ENCODE measurements at regions not wholly inside any gene's neighbourhood (a gene's known extent, or its start where the extent isn't known, plus 50 kb on each side); places are given as distances from the start of the nearest gene placed in this dataset.
A peak's percentile ranks its signal among the peaks of the same experiment; 100 is the strongest.
"Not testable (repeated sequence)": the region's sequence is repeated elsewhere in the genome, so short reads cannot be mapped to it uniquely, and the experiment has no call there.

DNA sequence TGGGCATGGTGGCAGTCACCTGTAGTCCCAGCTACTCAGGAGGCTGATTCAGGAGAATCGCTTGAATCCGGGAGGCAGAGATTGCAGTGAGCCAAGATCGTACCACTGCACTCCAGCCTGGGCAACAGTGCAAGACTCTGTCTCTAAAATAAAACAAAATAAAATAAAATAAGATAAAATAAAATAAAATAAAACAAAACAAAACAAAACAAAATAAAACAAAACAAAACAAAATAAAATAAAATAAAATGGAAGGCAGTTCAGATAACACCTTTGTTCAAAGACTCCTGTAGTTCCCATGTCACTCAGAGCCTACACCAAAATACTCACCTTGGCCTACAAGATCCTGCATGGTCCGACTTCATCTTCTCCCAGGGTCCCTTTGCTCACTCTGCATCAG, 61.3 kb downstream of the SYF2 start:
- DNase-seq; H3K4me1 Mint-ChIP-seq (ENCODE audit: low read depth); H3K27me3 Mint-ChIP-seq (ENCODE audit: low read depth); H3K9me3 Mint-ChIP-seq; H3K4me3 Mint-ChIP-seq; ATAC-seq (replicated peaks in 1 of 2); H3K27ac Mint-ChIP-seq; H3K36me3 Mint-ChIP-seq (ENCODE audit: insufficient read depth in 2 of 2): not testable (repeated sequence)

DNA sequence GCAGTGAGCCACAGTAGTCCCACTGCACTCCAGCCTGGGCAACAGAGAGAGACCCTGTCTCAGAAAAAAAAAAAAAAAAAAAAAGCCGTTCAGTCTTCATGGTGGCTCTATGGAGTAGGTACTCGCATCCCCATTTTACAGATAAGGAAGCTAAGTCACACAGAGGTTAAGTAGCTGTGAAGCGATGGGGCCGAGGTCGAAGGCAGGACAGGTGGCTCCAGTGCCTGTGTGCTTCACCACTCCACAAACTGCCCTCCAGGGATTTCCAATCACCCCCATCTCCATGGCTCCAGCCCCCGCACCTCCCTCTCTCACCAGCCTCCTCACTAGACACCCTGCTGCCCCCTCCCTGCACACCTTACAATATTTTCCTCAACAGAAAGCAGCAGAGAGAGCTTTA, 61.9 kb downstream of the SYF2 start:
- DNase-seq, result no peak
- H3K27ac Mint-ChIP-seq, result no peak overlapping the region
- no peak overlapping the region for H3K4me3 Mint-ChIP-seq

DNA sequence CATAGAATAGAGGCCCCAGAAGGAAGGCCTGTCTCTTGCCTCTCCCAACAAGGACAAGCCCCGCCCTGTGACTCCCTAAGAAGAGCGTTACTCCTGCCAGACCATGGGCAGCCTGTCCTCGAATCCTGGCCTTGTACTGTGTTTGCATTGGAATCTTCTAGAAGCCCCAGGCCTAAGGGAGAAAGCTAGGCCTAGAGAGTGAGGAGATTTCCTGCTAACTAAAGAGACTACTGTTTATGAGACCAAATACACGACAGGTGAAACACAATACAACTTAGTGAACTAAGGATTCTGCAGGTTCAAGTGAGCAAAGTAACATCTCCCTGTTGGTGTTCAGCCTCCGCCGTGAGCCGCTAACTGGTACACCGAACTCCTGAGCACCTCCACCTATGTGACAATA, 62.7 kb downstream of the SYF2 start:
- DNase-seq, result no peak
- H3K27ac Mint-ChIP-seq, result no peak overlapping the region
- peaks cover 2 to 4% of the 10 kb centered on the region in 2 donors for H3K9me3 Mint-ChIP-seq
- no peaks in the 10 kb centered on the region for H3K4me1 Mint-ChIP-seq (ENCODE audit: low read depth)
- H3K27me3 Mint-ChIP-seq (ENCODE audit: low read depth), result no peaks in the 10 kb centered on the region
- no peaks in the 10 kb centered on the region for H3K36me3 Mint-ChIP-seq (ENCODE audit: insufficient read depth in 2 of 2)
- H3K4me3 Mint-ChIP-seq, result no peak overlapping the region
- ATAC-seq (replicated peaks in 1 of 2), result no peak

More for the DNA sequence above, 61.9 kb downstream of the SYF2 start:
- Mint-ChIP-seq H3K36me3 (ENCODE audit: insufficient read depth in 2 of 2) (no peaks in the 10 kb centered on the region), H3K9me3 (peaks cover 2 to 4% of the 10 kb centered on the region in 2 donors), H3K27me3 (ENCODE audit: low read depth) (no peaks in the 10 kb centered on the region), H3K4me1 (ENCODE audit: low read depth) (no peaks in the 10 kb centered on the region)
- no peak for ATAC-seq (replicated peaks in 1 of 2)

DNA sequence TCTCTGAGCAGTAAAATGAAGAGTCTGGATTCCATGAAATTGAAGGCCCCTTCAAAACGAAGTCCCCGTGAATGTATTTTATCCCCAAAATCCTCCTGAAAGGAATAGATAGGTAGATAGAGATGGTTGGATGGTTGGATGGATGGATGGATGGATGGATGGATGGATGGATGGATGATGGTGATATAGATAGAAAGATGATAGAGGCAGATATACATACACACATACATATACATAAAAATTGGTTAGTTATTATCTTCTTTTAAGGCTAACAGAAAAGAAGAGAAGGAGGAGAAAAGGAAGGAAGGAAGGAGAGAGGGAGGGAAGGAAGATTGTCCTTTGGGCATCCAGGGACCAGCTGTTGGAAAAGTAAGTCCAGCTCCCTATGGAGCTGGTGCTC, 63.1 kb downstream of the SYF2 start:
- ATAC-seq (replicated peaks in 1 of 2) (no peak), DNase-seq (no peak)
- Mint-ChIP-seq H3K27me3 (ENCODE audit: low read depth) (no peaks in the 10 kb centered on the region), H3K36me3 (ENCODE audit: insufficient read depth in 2 of 2) (no peaks in the 10 kb centered on the region), H3K27ac (no peak overlapping the region), H3K4me1 (ENCODE audit: low read depth) (no peaks in the 10 kb centered on the region), H3K4me3 (no peak overlapping the region), H3K9me3 (peaks cover 2 to 4% of the 10 kb centered on the region in 2 donors)

DNA sequence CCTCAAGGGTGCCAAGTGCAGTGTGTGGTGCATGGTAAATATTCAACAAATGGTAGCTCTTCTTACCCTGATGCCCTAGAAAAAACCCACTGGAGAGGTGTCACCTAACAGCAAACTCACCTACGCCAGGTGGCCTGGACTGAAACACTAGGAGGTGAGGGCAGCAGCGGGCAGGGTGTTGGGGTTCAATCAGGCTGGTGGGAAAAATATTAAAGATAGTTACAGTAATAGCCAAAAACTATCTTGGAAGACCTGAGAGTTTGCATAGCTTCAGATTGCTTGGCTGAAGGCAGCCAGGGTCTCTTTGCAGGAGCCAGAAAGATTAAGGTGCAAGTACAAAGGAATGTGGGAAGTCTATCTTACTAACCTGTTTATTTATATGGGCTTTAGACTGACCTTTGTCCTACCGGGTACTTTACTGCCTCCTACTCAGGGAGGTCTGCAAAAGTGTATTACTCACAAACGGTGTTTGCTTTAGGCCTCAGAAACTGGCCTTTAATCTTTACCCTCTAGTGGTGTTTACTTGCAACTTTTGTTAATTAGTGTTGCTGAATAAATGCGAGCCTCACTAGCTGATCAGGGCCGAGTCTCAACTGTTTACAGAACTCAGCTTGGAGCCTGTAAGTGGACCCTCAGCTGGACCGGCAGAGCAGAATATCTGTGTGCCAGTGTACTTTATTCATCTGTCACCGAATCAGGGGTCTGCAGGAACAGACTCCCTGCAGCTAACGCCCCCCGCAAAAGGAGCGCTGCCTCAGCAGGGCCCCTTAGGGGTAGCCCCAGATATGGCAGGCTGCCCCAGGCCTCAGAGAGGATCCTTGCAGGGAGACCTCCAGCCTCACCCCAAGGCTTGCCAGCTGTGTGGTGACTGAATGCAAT, 63.9 kb downstream of the SYF2 start:
- Mint-ChIP-seq H3K9me3 (peaks cover 2 to 4% of the 10 kb centered on the region in 2 donors), H3K27me3 (ENCODE audit: low read depth) (no peaks in the 10 kb centered on the region), H3K4me3 (no peak overlapping the region), H3K36me3 (ENCODE audit: insufficient read depth in 2 of 2) (no peaks in the 10 kb centered on the region), H3K27ac (no peak overlapping the region), H3K4me1 (ENCODE audit: low read depth) (no peaks in the 10 kb centered on the region)
- DNase-seq (no peak), ATAC-seq (replicated peaks in 1 of 2) (no peak)

DNA sequence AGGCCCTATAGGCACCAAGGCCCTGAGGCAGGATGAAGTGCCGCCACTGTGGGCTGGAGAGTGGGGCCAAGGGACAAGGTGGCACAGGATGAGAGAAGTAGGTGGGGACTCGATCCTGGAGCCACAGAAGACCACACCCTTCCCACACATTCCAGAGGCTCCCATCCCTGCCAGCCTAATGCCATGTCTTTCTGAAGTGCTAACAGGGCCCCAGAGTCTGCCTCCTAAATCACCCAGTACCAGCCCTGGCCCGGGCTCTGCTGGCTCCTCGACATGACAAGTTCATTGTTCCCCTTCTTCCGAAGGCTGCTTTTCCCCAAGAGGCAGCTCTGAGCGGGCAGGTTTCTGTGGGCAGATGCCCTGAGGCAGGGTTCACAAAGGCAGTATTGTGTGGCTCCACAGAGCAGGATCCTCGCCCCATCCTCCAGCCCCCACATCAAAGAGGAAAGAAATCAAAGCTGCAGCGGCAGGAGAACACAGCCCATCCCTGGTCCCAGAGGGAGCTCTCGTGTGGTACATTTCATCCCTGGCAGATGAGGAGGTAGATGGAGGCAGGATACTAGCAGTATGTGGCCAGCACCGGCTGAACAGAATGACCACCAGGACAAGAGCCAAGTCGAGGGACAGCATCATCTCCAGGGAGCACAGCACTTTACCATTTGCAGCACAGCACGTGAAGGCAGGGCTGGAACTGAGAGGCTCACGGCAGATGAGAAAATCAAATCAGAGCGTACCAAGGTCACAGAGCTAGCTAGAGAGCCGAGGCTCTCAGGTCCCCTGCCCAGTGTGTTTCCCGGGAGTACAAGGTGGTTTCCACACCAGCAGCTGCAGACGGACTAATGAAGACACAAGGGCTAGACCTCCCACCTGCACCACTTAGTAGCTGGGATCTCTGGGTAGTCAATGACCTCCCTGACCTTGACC, 64.8 kb downstream of the SYF2 start:
- no peak for DNase-seq
- H3K4me1 Mint-ChIP-seq (ENCODE audit: low read depth), result no peaks in the 10 kb centered on the region
- no peaks in the 10 kb centered on the region for H3K27me3 Mint-ChIP-seq (ENCODE audit: low read depth)
- H3K27ac Mint-ChIP-seq, result no peak overlapping the region
- no peaks in the 10 kb centered on the region for H3K36me3 Mint-ChIP-seq (ENCODE audit: insufficient read depth in 2 of 2)
- no peak for ATAC-seq (replicated peaks in 1 of 2)
- H3K4me3 Mint-ChIP-seq, result no peak overlapping the region
- H3K9me3 Mint-ChIP-seq, result no peaks in the 10 kb centered on the region

DNA sequence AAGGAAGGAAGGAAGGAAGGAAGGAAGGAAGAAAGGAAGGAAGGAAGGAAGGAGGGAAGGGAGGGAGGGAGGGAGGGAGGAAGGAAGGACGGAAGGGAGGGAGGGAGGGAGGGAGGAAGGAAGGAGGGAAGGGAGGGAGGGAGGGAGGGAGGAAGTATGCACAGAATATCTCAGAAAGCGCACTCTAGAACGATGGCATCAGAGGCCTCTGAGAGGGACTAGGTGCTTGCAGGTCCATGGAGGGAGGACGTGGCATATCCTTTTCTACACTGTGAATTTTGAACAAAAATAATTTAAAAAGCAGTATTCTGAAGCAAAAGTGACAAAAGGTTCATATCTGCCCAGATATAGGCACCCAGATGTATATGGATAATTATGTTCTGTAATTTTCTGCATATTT, 65.5 kb downstream of the SYF2 start:
- Mint-ChIP-seq H3K9me3 (no peaks in the 10 kb centered on the region), H3K4me3 (no peak overlapping the region), H3K36me3 (ENCODE audit: insufficient read depth in 2 of 2) (no peaks in the 10 kb centered on the region), H3K27ac (no peak overlapping the region), H3K4me1 (ENCODE audit: low read depth) (no peaks in the 10 kb centered on the region), H3K27me3 (ENCODE audit: low read depth) (peaks cover 5% of the 10 kb centered on the region)
- DNase-seq, result no peak
- ATAC-seq (replicated peaks in 1 of 2), result no peak

DNA sequence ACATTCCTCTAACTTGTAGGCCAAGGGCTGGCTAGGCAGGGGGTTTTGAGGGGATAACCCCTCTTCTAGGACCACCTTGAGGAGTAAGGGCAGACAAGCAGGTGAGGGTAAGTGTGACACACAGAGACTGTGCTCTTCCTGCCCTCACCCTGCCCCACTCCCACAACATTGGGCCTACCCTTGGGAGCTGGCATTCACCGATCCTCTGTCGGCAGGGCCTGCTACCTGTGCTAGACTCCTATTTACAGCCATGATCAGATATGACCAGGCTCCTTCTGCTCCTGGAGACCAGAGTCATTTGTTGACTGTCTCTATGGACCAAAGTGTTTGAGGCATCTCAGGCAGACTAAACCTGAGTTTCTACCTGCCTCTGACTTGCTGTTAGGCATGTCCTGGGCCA, 68.3 kb downstream of the SYF2 start:
- ATAC-seq (replicated peaks in 1 of 2), result no peak
- Mint-ChIP-seq H3K4me3 (no peak overlapping the region), H3K9me3 (no peaks in the 10 kb centered on the region), H3K36me3 (ENCODE audit: insufficient read depth in 2 of 2) (no peaks in the 10 kb centered on the region), H3K27me3 (ENCODE audit: low read depth) (peaks cover 20% of the 10 kb centered on the region), H3K27ac (no peak overlapping the region), H3K4me1 (ENCODE audit: low read depth) (no peaks in the 10 kb centered on the region)
- DNase-seq, result no peak

DNA sequence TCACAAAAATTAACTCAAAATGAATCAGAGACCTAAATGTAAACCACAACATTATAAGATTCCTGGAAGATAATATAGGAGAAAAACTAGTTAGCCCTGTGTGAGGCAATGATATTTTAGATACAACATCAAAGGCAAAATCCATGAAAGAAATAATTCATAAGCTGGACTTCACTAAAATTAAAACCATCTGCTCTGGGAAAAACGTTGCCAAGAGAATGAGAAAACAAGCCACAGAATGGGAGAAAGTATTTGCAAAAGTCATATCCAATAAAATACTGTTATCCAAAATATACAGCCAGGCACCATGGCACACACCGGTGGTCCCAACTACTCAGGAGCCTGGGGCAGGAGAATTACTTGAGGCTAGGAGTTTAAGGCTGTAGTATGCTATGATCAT, 70.3 kb downstream of the SYF2 start:
- Mint-ChIP-seq H3K9me3 (no peaks in the 10 kb centered on the region), H3K27me3 (ENCODE audit: low read depth) (peaks cover 27% of the 10 kb centered on the region), H3K4me3 (no peak overlapping the region), H3K4me1 (ENCODE audit: low read depth) (no peaks in the 10 kb centered on the region), H3K27ac (peak overlapping the region; percentile 61), H3K36me3 (ENCODE audit: insufficient read depth in 2 of 2) (no peaks in the 10 kb centered on the region)
- no peak for ATAC-seq (replicated peaks in 1 of 2)
- no peak for DNase-seq

DNA sequence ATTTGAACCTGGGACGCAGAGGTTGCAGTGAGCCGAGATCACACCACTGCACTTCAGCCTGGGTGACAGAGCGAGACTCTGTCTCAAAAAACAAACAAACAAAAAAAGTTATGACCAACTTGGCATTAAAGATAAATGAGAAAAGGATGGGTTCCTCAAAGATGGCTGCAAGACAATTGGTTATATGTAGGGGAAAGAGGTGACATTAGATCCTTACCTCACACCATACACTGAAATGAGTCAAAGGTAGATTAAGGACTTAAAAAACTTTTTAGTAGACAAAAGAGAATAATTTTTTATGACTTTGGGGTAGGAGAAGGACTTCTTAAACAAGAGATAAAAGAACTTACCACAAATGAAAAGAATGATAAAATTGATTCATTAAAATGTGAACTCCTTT, 74.5 kb downstream of the SYF2 start:
- H3K27me3 Mint-ChIP-seq (ENCODE audit: low read depth), result peaks cover 43% of the 10 kb centered on the region
- H3K4me1 Mint-ChIP-seq (ENCODE audit: low read depth), result no peaks in the 10 kb centered on the region
- H3K36me3 Mint-ChIP-seq (ENCODE audit: insufficient read depth in 2 of 2), result peaks cover 0 to 2% of the 10 kb centered on the region in 2 donors
- no peak overlapping the region for H3K27ac Mint-ChIP-seq
- ATAC-seq (replicated peaks in 1 of 2), result no peak
- no peak overlapping the region for H3K4me3 Mint-ChIP-seq
- H3K9me3 Mint-ChIP-seq, result no peaks in the 10 kb centered on the region
- DNase-seq, result no peak

DNA sequence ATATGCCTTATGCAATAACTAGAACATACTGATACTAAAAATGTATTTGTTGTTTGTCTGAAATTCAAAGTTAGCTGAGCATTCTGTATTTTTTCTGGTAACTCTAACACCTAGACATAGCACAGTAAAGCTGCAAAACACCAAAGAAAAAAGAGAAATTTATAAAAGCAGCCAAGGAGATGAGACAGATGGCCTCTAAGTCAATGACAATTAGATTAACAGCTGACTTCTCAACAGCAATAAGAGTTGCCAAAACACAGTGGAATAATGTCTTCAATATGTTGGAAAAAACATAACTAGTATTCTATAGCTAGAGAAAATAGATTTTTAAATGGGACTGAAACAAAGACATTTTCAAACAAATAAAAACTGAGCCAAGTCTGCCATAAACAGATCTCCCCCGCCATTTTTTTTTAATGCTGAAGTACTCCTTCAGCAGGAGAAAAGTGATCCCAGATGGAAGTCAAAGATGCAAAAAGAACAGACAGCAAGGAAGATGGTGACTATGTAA, 81.3 kb downstream of the SYF2 start:
- Mint-ChIP-seq H3K9me3 (no peaks in the 10 kb centered on the region), H3K36me3 (ENCODE audit: insufficient read depth in 2 of 2) (peaks cover 1 to 2% of the 10 kb centered on the region in 2 donors), H3K4me1 (ENCODE audit: low read depth) (peaks cover 5% of the 10 kb centered on the region), H3K4me3 (no peak overlapping the region), H3K27ac (no peak overlapping the region), H3K27me3 (ENCODE audit: low read depth) (peaks cover 41% of the 10 kb centered on the region)
- ATAC-seq (replicated peaks in 1 of 2) (no peak), DNase-seq (no peak)

DNA sequence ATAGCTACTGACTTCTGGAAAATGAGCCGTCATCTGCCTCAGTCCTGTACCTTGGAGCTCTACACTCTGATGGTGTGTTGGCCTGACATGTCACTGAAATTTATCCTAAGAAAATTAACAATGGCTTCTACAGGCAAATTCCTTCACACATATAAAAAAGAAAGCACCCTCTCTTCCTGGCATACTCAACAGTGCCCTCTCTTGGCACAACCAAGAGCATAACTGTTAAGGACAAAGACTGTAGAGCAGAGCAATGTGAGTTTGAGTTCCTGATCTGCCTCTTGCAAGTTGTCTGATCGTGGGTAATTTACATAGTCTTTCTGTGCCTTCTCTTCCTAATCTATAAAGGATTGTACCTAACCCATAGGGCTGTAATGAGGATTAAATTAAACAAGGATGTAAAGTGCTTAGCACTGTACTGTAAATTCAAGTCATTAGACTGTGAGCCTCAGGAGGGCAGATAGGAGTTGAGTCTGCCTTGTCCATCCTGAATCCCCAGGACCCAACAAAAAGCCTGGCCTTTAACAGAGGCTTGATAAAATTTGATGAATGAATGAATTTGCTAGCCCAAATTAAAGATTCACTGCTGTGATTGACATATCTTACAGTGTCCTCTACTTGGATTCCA, 83.5 kb downstream of the SYF2 start:
- Mint-ChIP-seq H3K36me3 (ENCODE audit: insufficient read depth in 2 of 2) (peaks cover 0 to 1% of the 10 kb centered on the region in 2 donors), H3K4me1 (ENCODE audit: low read depth) (peaks cover 5% of the 10 kb centered on the region), H3K9me3 (no peaks in the 10 kb centered on the region), H3K27ac (no peak overlapping the region), H3K4me3 (no peak overlapping the region), H3K27me3 (ENCODE audit: low read depth) (peaks cover 34% of the 10 kb centered on the region)
- DNase-seq (peak; percentile 27 to 39), ATAC-seq (replicated peaks in 1 of 2) (peak in 1 of 2 donors; percentile 45)

DNA sequence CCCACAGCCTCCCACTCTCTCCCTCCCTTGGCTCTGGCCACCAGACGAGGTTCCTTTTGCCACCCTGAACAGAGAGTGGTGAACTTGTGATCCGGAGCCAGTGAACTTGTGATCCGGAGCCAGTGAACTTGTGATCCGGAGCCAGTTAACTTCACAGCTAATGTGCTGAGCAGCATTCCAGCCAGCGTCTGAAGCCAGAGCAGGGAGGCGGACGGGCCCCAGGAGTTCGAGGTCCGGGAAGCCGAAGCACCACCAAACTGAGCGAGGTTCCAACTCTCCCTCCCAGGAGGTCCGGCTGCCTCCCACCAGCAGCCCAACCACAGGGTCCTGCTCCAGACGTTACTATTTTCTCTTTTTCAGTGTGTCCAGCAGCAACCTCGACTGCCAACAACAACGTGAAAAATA, 85.8 kb downstream of the SYF2 start:
- Mint-ChIP-seq H3K27ac (no peak overlapping the region), H3K36me3 (ENCODE audit: insufficient read depth in 2 of 2) (peaks cover 0 to 1% of the 10 kb centered on the region in 2 donors), H3K9me3 (no peaks in the 10 kb centered on the region), H3K4me1 (ENCODE audit: low read depth) (peaks cover 5% of the 10 kb centered on the region), H3K27me3 (ENCODE audit: low read depth) (peaks cover 32% of the 10 kb centered on the region), H3K4me3 (no peak overlapping the region)
- no peak for DNase-seq
- no peak for ATAC-seq (replicated peaks in 1 of 2)
